Activated naive CD4-positive, alpha-beta T cell treated with anti-CD3 and anti-CD28 coated beads, Interleukin-2, amount 50 U/mL, for 16 hours (primary cell): ENCODE measurements at regions not wholly inside any gene's neighbourhood (a gene's known extent, or its start where the extent isn't known, plus 50 kb on each side); places are given as distances from the start of the nearest gene placed in this dataset.
"Not testable (repeated sequence)": the region's sequence is repeated elsewhere in the genome, so short reads cannot be mapped to it uniquely, and the experiment has no call there.

Source experiments
- DNase-seq: peaks from one replicate; pipeline ENCODE4 v3.0.0-alpha.2; 2020

GRCh38 chr5:138702166-138703077, 50.8 kb upstream of the CTNNA1 start:
- DNase-seq, result no peak

- no peak for DNase-seq
Measured at GRCh38 chr5:138701678-138702077, 51.5 kb upstream of the CTNNA1 start.

GRCh38 chr5:138700581-138701362, 52.5 kb upstream of the CTNNA1 start:
- DNase-seq, result no peak

- DNase-seq, result no peak
Measured at GRCh38 chr5:138699482-138699881, 53.7 kb upstream of the CTNNA1 start.

GRCh38 chr5:138698713-138699112, 54.5 kb upstream of the CTNNA1 start:
- no peak for DNase-seq

- no peak for DNase-seq
Measured at GRCh38 chr5:138697720-138698360, 55.4 kb upstream of the CTNNA1 start.

GRCh38 chr5:138696501-138696900, 56.7 kb upstream of the CTNNA1 start:
- DNase-seq, result no peak

- DNase-seq, result no peak
Measured at GRCh38 chr5:138695781-138696180, 57.4 kb upstream of the CTNNA1 start.

GRCh38 chr5:138694146-138694545, 59.1 kb upstream of the CTNNA1 start:
- no peak for DNase-seq

GRCh38 chr5:138692370-138692769, 60.9 kb upstream of the CTNNA1 start:
- DNase-seq, result no peak

- DNase-seq, result no peak
Measured at GRCh38 chr5:138686668-138687067, 66.6 kb upstream of the CTNNA1 start.

- DNase-seq, result no peak
Measured at GRCh38 chr5:138685193-138685745, 68.0 kb upstream of the CTNNA1 start.

- DNase-seq, result not testable (repeated sequence)
Measured at GRCh38 chr5:138682462-138682861, 70.8 kb upstream of the CTNNA1 start.

GRCh38 chr5:138678826-138679225, 74.4 kb upstream of the CTNNA1 start:
- not testable (repeated sequence) for DNase-seq

GRCh38 chr5:138677782-138678181, 75.4 kb upstream of the CTNNA1 start:
- DNase-seq, result no peak

- no peak for DNase-seq
Measured at GRCh38 chr5:138676556-138677193, 76.5 kb upstream of the CTNNA1 start.

GRCh38 chr5:138676002-138676401, 77.2 kb upstream of the CTNNA1 start:
- DNase-seq, result no peak

- no peak for DNase-seq
Measured at GRCh38 chr5:138668451-138669380, 84.5 kb upstream of the CTNNA1 start.

GRCh38 chr5:138667782-138668331, 85.4 kb upstream of the CTNNA1 start:
- not testable (repeated sequence) for DNase-seq

- DNase-seq, result no peak
Measured at GRCh38 chr5:138666226-138666742, 86.9 kb upstream of the CTNNA1 start.

- no peak for DNase-seq
Measured at GRCh38 chr5:138665261-138665660, 88.0 kb upstream of the CTNNA1 start.
